GM18873 (cell line): ENCODE measurements at regions not wholly inside any gene's neighbourhood (a gene's known extent, or its start where the extent isn't known, plus 50 kb on each side); places are given as distances from the start of the nearest gene placed in this dataset.

Experiments
- ATAC-seq: cut with Tn5 transposase; IDR thresholded peaks from one replicate; pipeline ENCODE4 v1.9.1; 2021; ENCODE audit warnings: mild to moderate bottlenecking, moderate library complexity, moderate number of reproducible peaks; ENCODE audit not compliant: unreplicated experiment, low FRiP score

- no peak for ATAC-seq
Observed at GRCh38 chr11:131109790-131110189, 193.5 kb upstream of the SNX19 start.

GRCh38 chr11:131111775-131112174 lies 195.5 kb upstream of the SNX19 start:
- ATAC-seq = no peak

GRCh38 chr11:131118247-131118646 lies 202.0 kb upstream of the SNX19 start:
- no peak for ATAC-seq

GRCh38 chr11:131121426-131122333 lies 205.4 kb upstream of the SNX19 start:
- no peak for ATAC-seq

GRCh38 chr11:131122448-131122847 lies 206.2 kb upstream of the SNX19 start:
- no peak for ATAC-seq

- no peak for ATAC-seq
Observed at GRCh38 chr11:131129474-131129873, 213.2 kb upstream of the SNX19 start.

GRCh38 chr11:131135611-131136010 lies 219.3 kb upstream of the SNX19 start:
- ATAC-seq = no peak

- no peak for ATAC-seq
Observed at GRCh38 chr11:131136486-131136885, 220.2 kb upstream of the SNX19 start.

GRCh38 chr11:131137046-131137445 lies 220.8 kb upstream of the SNX19 start:
- ATAC-seq = no peak

- no peak for ATAC-seq
Observed at GRCh38 chr11:131138731-131139130, 222.5 kb upstream of the SNX19 start.

GRCh38 chr11:131145791-131146190 lies 224.6 kb upstream of the NTM start:
- no peak for ATAC-seq

GRCh38 chr11:131146827-131147490 lies 223.5 kb upstream of the NTM start:
- no peak for ATAC-seq

- ATAC-seq = no peak
Observed at GRCh38 chr11:131154351-131154750, 216.1 kb upstream of the NTM start.

GRCh38 chr11:131157678-131158077 lies 212.7 kb upstream of the NTM start:
- ATAC-seq = no peak

GRCh38 chr11:131160846-131161245 lies 209.6 kb upstream of the NTM start:
- no peak for ATAC-seq

- ATAC-seq = no peak
Observed at GRCh38 chr11:131163613-131164012, 206.8 kb upstream of the NTM start.

GRCh38 chr11:131165036-131165435 lies 205.4 kb upstream of the NTM start:
- ATAC-seq = no peak

- no peak for ATAC-seq
Observed at GRCh38 chr11:131168839-131169713, 201.3 kb upstream of the NTM start.

GRCh38 chr11:131172011-131172410 lies 198.4 kb upstream of the NTM start:
- no peak for ATAC-seq

GRCh38 chr11:131178020-131178419 lies 192.4 kb upstream of the NTM start:
- no peak for ATAC-seq

GRCh38 chr11:131178596-131178995 lies 191.8 kb upstream of the NTM start:
- ATAC-seq = no peak
